IgD-negative memory B cell (primary cell): ENCODE measurements at regions not wholly inside any gene's neighbourhood (a gene's known extent, or its start where the extent isn't known, plus 50 kb on each side); places are given as distances from the start of the nearest gene placed in this dataset.
"Not testable (repeated sequence)": the region's sequence is repeated elsewhere in the genome, so short reads cannot be mapped to it uniquely, and the experiment has no call there.

Experiments
- H3K27ac Mint-ChIP-seq, 3 donors: one replicate each; pipeline ENCODE4 v1.8.0; 2020 to 2022; ENCODE audit warnings: mild to moderate bottlenecking in 3 of 3, mixed read lengths in 3 of 3, moderate library complexity in 1 of 3
- H3K27me3 Mint-ChIP-seq: one replicate; pipeline ENCODE4 v1.8.0; 2021; ENCODE audit warnings: mixed read lengths
- H3K36me3 Mint-ChIP-seq: one replicate; pipeline ENCODE4 v1.8.0; 2020; ENCODE audit warnings: mild to moderate bottlenecking, mixed read lengths
- H3K4me1 Mint-ChIP-seq, 3 donors: one replicate each; pipeline ENCODE4 v1.8.0; 2020 to 2022; ENCODE audit warnings: mixed read lengths in 3 of 3, mild to moderate bottlenecking in 1 of 3
- H3K4me3 Mint-ChIP-seq, 4 donors: one replicate each; pipeline ENCODE4 v1.8.0; 2020 to 2022; ENCODE audit warnings: mild to moderate bottlenecking in 4 of 4, mixed read lengths in 4 of 4, moderate library complexity in 3 of 4
- H3K9me3 Mint-ChIP-seq, 3 donors: one replicate each; pipeline ENCODE4 v1.8.0; 2020 to 2021; ENCODE audit warnings: mixed read lengths in 3 of 3, mild to moderate bottlenecking in 1 of 3

DNA sequence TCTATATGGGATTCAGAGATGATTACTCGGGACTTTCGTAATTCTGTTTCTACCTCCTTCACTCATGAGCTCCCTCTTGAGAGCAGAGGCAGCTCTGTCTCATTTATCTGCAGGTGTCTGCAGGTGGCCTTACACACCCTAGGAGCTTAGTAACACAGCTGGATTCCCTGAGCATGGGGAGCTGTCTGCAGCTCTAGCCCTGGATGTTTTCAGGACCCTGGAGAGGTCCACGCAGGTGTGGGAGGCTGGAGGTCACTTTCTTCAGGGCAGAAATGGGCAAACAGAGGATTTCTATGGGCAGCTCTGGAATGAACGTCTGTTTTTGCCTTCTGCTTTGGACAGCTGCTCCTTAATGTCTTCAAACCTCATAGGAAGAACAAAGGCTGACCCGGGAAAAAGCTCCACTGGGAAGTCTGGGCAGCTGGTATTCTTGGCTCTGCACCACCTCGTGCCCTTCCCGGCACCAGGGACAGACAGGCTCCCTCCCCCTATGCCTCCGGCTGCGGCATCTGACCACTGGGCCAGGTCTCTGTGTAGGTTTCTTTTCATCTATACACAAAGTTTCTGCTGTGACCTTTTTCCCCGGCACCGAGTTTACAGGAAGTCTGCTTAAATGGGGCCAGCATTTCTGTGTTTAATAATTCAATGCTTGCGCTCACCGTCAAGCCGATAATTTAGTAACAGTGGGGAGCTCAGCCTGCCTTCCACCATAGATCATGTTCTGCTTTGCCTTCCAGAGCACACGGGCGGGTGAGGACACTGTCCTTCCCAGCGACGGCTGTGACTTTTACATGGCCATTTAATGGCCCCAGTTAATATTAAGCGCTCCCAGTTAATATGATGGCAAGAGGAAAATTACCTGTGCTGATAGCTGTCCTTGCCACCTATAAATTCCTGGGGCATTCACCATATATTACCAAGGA, 320.2 kb upstream of the SFSWAP start:
- no peaks in the 10 kb centered on the region for H3K4me1 Mint-ChIP-seq
- no peaks in the 10 kb centered on the region for H3K27me3 Mint-ChIP-seq
- no peak overlapping the region for H3K4me3 Mint-ChIP-seq
- no peak overlapping the region for H3K27ac Mint-ChIP-seq
- H3K9me3 Mint-ChIP-seq = peaks cover 0 to 3% (median 0%) of the 10 kb centered on the region in 3 donors
- no peaks in the 10 kb centered on the region for H3K36me3 Mint-ChIP-seq

DNA sequence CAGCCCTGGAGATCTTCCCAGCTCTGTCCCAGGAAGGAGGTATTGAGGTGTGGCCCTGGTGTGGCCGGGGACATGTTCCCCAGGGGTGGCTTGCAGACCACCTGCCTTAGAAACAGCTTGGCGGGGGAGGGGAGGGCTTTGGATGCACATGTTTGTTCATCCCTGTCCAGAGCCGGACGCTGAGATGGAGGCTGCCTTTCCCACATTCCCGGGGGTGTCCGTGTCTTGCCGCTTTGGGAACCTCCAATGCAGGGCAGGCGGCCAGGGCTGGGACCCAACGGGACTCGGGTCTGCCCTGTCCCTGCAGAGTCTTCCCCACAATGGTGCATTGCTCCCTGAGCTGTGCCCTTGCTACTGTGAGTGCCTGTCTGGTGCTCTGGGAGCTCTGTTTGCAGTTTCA, 319.5 kb upstream of the SFSWAP start:
- Mint-ChIP-seq H3K9me3 (peaks cover 0 to 3% (median 0%) of the 10 kb centered on the region in 3 donors), H3K27ac (no peak overlapping the region), H3K4me3 (no peak overlapping the region), H3K4me1 (no peaks in the 10 kb centered on the region), H3K27me3 (no peaks in the 10 kb centered on the region), H3K36me3 (no peaks in the 10 kb centered on the region)

DNA sequence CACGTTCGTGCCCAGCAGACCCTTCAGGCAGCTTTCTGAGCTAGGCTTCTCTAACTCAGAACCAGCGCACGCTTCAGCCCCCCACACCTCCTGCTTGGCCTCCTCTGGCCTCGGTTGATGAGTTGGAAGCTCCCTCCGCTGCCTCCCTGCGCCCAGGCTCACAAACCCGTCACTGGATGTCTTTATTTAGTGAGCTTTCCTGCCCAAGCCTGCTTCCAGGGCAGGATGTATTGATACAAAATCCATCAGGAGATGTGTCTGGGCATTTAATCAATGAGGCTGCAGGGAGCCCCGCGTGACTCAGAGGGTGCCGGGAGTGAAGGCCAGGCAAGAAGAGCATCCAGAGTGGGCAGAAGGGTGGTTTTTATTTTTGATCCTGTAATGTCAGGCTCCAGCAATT, 316.1 kb upstream of the SFSWAP start:
- H3K36me3 Mint-ChIP-seq, H3K4me1 Mint-ChIP-seq, H3K4me3 Mint-ChIP-seq: not testable (repeated sequence)

DNA sequence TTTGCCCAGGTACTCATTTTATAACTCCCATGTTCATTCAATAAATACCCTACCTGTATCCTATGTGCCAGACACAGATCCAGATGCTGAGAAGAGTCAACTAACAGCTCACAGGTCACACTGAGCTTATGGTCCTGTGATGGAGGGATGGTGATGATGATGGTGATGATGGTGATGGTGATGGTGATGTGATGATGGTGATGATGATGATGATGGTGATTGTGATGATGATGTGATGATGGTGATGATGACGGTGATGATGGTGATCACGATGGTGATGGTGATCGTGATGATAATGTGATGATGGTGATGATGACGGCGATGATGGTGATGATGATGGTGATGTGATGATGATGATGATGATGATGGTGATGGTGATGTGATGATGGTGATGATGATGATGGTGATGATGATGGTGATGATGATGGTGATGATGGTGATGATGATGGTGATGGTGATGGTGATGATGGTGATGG, 315.6 kb upstream of the SFSWAP start:
- H3K4me3 Mint-ChIP-seq, H3K27ac Mint-ChIP-seq, H3K27me3 Mint-ChIP-seq, H3K36me3 Mint-ChIP-seq, H3K4me1 Mint-ChIP-seq: not testable (repeated sequence)
- H3K9me3 Mint-ChIP-seq = peaks cover 4 to 19% (median 15%) of the 10 kb centered on the region in 3 donors

More for the DNA sequence above, 316.1 kb upstream of the SFSWAP start:
- peaks cover 4 to 19% (median 15%) of the 10 kb centered on the region in 3 donors for H3K9me3 Mint-ChIP-seq
- not testable (repeated sequence) for H3K27me3 Mint-ChIP-seq, H3K27ac Mint-ChIP-seq

DNA sequence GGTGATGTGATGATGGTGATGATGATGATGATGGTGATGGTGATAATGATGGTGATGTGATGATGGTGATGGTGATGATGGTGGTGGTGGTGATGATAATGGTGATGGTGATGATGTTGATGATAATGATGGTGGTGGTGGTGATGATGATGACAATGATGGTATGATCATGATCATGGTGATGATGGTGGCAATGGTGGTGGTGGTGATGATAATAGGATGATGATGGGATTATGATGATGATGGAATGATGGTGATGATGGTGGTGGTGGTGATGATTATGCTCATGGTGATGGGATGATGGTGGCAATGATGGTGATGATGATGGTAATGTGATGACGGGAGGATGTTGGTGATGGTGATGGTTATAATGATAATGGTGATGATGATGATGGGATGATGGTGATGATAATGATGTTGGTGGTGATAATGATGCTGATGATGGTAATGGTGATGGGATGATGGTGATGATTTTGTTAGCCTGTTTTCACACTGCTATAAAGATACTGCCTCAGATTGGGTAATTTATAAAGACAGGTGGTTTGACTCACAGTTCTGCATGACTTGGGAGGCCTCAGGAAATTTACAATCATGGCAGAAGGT, 314.8 kb upstream of the SFSWAP start:
- Mint-ChIP-seq H3K27ac (no peak overlapping the region), H3K9me3 (peaks cover 4 to 19% (median 15%) of the 10 kb centered on the region in 3 donors), H3K27me3 (no peaks in the 10 kb centered on the region), H3K36me3 (no peaks in the 10 kb centered on the region), H3K4me3 (no peak overlapping the region), H3K4me1 (no peaks in the 10 kb centered on the region)

DNA sequence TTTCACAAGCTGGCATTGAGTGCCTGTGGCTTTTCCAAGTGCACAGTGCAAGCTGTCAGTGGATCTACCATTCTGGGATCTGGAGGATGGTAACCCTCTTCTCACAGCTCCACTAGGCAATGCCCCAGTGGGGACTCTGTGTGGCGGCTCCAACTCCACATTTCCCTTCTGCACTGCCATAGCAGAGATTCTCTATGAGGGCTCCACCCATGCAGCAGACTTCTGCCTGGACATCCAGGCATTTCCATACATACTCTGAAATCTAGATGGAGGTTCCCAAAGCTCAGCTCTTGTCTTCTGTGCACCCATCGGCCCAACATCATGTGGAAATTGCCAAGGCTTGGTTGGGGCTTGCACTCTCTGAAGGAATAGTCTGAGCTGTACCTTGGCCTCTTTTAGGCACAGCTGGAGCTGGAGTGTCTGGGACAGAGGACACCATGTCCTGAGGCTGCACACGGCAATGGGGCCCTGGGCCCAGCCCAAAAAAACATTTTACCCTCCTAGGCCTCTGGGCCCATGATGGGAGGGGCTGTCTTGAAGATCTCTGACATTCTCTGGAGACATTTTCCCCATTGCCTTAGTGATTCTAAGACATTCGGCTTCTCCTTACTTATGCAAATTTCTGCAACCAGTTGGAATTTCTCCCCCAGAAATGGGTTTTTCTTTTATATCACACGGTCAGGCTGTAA, 313.3 kb upstream of the SFSWAP start:
- H3K4me1 Mint-ChIP-seq = no peaks in the 10 kb centered on the region
- H3K27ac Mint-ChIP-seq = no peak overlapping the region
- H3K36me3 Mint-ChIP-seq = no peaks in the 10 kb centered on the region
- peaks cover 4 to 19% (median 15%) of the 10 kb centered on the region in 3 donors for H3K9me3 Mint-ChIP-seq
- peaks cover 1% of the 10 kb centered on the region for H3K27me3 Mint-ChIP-seq
- H3K4me3 Mint-ChIP-seq = no peak overlapping the region

DNA sequence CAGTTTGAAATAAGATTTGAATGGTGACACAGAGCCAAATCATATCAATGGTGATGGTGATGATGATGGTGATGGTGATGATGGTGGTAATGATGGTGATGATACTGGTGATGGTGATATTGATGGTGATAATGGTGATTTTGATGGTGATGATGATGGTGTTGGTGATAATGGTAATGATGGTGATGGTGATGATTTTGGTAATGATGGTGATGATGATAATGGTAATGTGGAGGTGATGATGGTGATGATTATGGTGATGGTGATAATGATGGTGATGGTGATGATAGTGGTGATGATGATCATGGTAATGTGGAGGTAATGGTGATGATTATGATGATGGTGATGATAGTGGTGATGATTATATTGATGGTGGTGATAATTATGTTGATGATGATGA, 311.9 kb upstream of the SFSWAP start:
- H3K27me3 Mint-ChIP-seq = peaks cover 1% of the 10 kb centered on the region
- H3K27ac Mint-ChIP-seq = no peak overlapping the region
- H3K9me3 Mint-ChIP-seq = peaks cover 4 to 18% (median 15%) of the 10 kb centered on the region in 3 donors
- H3K36me3 Mint-ChIP-seq = no peaks in the 10 kb centered on the region
- no peaks in the 10 kb centered on the region for H3K4me1 Mint-ChIP-seq
- H3K4me3 Mint-ChIP-seq = peak overlapping the region in 1 of 4 donors; percentile 16

DNA sequence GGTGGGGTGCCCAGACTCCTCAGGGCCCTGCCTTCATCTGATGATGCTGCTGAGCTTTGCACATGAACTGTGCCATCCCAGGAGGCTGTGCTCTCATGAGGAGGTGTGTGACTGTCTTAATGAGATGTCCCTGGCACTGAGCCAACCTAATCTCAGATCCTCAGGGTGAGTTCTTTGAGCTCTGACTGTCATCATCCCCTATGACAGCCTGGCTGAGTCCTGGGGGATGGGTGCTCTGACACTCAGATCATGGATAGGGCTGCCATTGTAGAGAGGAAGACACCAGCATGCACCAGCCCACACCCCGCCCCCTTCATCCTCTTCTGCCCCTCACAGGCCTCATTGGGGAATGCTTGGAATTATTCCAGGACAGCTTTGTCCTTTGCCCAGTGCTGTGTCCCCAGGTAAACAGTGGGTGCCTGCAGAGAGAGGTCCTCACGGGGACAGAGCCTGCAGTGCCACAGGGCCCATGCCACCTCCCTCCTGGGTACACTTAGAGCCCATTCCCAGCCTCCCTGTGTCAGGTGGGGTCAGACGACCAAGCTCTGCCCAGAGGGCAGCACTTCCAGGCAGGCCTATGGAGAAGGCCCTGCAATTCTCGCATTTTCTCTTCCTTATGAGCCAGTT, 310.1 kb upstream of the SFSWAP start:
- H3K9me3 Mint-ChIP-seq = peaks cover 4 to 16% (median 15%) of the 10 kb centered on the region in 3 donors
- H3K4me1 Mint-ChIP-seq, H3K4me3 Mint-ChIP-seq, H3K27ac Mint-ChIP-seq, H3K36me3 Mint-ChIP-seq, H3K27me3 Mint-ChIP-seq: not testable (repeated sequence)

DNA sequence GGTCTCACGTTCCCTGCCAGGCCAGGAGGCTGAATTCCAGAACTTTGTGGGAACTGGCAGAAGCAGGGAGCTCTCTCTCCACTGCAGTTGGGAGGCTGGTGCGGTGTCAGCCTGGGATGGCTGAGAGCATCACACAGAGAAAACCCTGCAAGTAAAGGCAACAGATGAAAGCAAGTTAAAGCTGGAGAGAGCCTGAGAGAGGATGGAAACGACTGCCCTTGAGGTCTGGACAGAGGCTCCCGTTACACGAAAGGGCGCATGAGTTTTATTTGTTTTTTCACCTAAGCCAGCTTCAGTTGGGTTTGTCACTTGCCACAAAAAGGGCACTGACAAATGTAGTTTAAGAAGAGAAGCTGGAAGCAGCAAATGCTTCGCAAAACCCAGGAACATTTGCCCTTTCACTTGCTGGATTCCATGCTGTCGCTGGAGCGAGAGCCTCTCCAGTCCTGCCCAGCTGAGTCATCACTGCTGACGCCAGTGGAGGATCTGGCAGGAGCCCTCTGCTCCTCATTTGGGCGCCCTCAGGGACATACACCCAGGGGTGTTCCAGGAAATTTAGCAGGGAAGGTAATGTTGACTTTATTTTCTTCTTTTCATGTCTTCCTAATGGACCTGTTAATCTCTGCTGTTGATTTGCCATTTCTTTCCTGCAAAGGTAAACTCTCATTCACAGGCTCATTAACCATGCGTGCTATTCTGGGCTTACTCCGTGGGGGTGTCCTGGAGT, 308.8 kb upstream of the SFSWAP start:
- H3K27ac Mint-ChIP-seq, H3K4me1 Mint-ChIP-seq, H3K27me3 Mint-ChIP-seq, H3K36me3 Mint-ChIP-seq, H3K4me3 Mint-ChIP-seq: not testable (repeated sequence)
- H3K9me3 Mint-ChIP-seq = peaks cover 4 to 15% (median 12%) of the 10 kb centered on the region in 3 donors

DNA sequence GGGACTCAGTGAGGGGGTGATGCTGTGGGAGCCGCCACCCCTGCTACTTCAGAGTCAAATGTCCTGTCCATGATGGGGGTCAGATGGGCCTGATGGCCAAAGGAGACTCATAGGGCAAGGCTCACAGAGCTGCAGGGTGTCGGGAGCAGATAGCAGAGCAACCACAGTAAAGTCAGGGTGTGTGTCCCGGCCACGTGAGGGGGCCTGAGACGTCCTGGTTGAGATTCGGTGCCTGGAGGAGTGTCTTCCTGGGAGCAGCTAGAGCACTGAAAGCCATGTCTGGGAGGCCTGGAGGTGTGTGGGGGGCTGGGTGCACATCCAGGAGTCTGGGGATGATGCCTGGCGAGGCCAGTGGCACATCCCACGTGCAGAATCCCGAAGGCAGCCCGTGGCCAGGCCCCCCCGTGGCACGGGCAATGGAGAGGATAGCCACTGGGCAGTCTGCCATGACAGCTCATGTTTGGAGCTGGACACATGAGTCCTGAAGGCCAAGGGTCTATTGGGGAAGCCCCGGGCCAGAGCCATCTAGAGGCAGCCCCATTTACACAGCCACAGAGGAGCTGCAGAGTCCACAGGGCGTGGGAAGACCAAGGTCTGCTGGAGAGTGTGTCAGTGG, 308.0 kb upstream of the SFSWAP start:
- peaks cover 4 to 14% (median 7%) of the 10 kb centered on the region in 3 donors for H3K9me3 Mint-ChIP-seq
- no peaks in the 10 kb centered on the region for H3K4me1 Mint-ChIP-seq
- peaks cover 3% of the 10 kb centered on the region for H3K36me3 Mint-ChIP-seq
- peaks cover 3% of the 10 kb centered on the region for H3K27me3 Mint-ChIP-seq
- no peak overlapping the region for H3K27ac Mint-ChIP-seq
- no peak overlapping the region for H3K4me3 Mint-ChIP-seq

DNA sequence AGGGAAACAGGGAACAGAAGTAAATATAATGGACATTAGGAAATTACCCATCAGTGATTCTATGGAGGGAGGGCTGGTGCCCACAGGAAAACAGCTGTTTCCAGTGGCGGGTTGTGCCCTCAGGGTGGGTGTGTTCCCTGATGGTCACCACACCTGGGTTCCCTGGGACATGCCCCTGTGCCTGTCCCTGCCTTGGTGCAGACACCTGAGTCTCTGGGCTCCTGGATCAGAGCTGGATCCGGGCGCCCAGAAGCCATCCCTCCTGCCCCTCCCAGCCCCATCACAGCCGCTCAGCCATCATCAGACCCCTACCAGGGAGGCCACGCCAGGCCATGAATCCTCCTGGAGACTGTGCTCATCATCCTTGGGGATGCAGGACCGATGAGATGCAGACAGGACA, 307.2 kb upstream of the SFSWAP start:
- no peaks in the 10 kb centered on the region for H3K4me1 Mint-ChIP-seq
- peaks cover 3% of the 10 kb centered on the region for H3K27me3 Mint-ChIP-seq
- no peak overlapping the region for H3K27ac Mint-ChIP-seq
- no peak overlapping the region for H3K4me3 Mint-ChIP-seq
- peaks cover 3 to 10% (median 4%) of the 10 kb centered on the region in 3 donors for H3K9me3 Mint-ChIP-seq
- H3K36me3 Mint-ChIP-seq = peaks cover 3% of the 10 kb centered on the region

DNA sequence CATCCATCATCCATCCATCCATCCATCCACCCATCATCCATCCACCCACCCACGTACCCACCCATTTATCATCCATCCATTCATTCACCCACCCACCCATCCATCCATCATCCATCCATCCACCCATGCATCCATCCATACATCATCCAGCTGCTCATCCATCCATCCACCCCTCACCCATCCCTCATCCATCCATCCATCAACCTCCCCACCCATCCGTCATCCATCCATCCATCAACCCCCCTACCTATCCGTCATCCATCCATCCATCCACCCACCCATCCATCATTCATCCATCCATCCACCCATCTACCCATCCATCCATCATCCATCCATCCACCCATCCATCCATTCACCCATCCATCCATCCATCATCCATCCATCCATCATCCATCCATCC, 306.2 kb upstream of the SFSWAP start:
- no peak overlapping the region for H3K27ac Mint-ChIP-seq
- no peak overlapping the region for H3K4me3 Mint-ChIP-seq
- H3K4me1 Mint-ChIP-seq = no peaks in the 10 kb centered on the region
- peaks cover 0 to under 1% (median 0%) of the 10 kb centered on the region in 3 donors for H3K9me3 Mint-ChIP-seq
- peaks cover 3% of the 10 kb centered on the region for H3K27me3 Mint-ChIP-seq
- peaks cover 3% of the 10 kb centered on the region for H3K36me3 Mint-ChIP-seq

DNA sequence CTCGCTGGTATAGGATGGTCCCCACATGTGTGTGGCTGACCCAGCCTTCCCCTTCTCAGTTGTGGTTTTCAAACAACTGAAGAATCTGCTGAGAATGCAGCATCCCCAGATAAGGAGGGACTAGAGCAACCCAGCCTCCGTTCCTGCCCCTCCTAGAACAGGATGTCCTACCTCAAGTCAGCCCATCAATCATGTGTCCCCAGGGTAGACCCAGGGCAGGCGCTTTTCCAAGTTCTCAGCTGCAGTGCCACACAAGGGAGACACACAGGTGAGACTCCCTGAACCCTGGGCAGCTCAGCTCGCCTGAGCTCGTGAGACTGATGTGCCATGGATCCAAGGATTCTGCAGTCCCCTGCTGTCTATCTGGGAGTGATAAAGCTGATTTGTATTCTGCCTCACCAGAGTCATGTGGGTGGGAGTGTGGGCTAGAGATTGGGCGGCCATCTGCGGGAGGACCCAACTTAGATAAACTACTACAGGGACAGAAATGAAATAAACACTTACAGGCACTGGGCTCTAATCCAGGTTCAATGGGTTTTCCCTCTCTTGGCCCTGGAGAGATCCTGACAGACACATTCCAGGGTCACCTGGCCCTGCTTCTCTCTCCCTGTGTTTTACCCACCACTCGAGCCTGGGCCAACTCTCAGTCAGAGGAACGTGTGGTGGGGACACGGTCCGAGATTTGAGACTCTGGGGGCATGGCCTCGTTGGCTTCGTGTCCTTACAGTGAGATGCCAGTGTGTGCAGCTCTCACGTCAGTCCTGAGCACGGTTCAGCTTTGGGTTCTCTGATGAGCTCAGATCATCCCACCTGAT, 303.5 kb upstream of the SFSWAP start:
- peaks cover 3% of the 10 kb centered on the region for H3K36me3 Mint-ChIP-seq
- H3K4me1 Mint-ChIP-seq = no peaks in the 10 kb centered on the region
- no peak overlapping the region for H3K4me3 Mint-ChIP-seq

More for the DNA sequence above, 303.5 kb upstream of the SFSWAP start:
- H3K27ac Mint-ChIP-seq = no peak overlapping the region
- peaks cover 2% of the 10 kb centered on the region for H3K27me3 Mint-ChIP-seq
- no peaks in the 10 kb centered on the region for H3K9me3 Mint-ChIP-seq
